HTR-8/SVneo (cell line): ENCODE measurements at regions not wholly inside any gene's neighbourhood (a gene's known extent, or its start where the extent isn't known, plus 50 kb on each side); places are given as distances from the start of the nearest gene placed in this dataset.
A peak's percentile ranks its signal among the peaks of the same experiment; 100 is the strongest.

Source experiments
- DNase-seq: peaks from one replicate; pipeline ENCODE4 v3.0.0; 2011; ENCODE audit warnings: low spot score, mixed read lengths; ENCODE audit not compliant: insufficient read length
- FAIRE-seq: peaks from 2 replicates; lab custom pipeline; 2011; peaks lifted over from hg19 to GRCh38; lab: Jason Lieb, UNC

DNA sequence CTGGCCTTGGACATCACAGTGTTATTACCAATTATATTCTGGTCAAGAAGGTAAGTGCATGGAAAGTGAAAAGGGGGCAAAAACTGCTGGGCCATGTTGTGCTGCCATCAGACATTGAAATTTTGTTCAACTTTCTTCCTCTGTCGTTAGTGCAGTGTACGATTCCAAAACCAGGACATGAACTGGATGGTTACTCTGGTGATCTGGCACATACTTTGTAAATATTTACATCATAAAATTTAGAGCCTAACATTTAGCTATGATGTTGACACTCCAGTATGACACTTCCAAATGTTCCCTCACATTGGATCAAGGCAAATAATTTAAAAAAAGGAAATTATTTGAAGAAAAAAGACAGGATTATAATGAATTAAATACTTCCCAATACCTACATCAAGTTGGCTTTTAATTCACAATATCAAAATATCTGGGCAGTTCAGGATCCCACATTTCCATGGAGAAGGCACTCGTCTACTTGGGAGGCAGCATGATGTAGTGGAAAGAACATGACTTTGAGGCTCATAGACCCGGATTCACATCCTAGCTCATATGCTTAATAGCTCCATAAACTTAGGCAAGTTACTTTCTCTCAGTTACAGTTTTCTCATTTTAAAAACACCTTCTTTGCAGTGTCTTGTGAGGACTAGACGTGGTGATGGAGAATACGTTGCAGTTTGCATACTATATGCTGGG is 342.5 kb upstream of the MPDZ start:
- FAIRE-seq (no peak), DNase-seq (no peak)

- no peak for DNase-seq
- no peak for FAIRE-seq
These were observed 337.1 kb upstream of the MPDZ start for GRCh38 chr9:13616491-13617035.

- no peak for DNase-seq
- no peak for FAIRE-seq
These were observed 336.4 kb upstream of the MPDZ start for GRCh38 chr9:13615660-13616490.

DNA sequence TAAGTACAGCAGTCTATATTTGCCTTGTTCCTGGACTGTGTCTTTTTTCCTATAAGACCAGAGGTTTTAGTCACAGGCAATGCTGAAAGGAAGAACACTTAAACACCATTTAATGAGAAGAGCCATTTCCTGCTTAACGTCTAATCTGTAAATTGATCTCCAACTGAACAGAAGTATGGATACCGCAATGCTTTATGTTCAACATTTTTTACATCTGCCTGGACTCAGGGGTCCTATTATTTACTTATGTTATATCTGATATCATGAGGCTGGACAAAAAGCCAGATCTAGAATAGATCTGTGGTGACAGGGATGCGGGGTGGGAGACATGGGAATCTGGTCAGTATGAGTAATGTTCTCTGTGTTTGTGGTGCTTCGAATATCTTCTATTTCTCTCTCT is 334.6 kb upstream of the MPDZ start:
- FAIRE-seq (no peak), DNase-seq (no peak)

DNA sequence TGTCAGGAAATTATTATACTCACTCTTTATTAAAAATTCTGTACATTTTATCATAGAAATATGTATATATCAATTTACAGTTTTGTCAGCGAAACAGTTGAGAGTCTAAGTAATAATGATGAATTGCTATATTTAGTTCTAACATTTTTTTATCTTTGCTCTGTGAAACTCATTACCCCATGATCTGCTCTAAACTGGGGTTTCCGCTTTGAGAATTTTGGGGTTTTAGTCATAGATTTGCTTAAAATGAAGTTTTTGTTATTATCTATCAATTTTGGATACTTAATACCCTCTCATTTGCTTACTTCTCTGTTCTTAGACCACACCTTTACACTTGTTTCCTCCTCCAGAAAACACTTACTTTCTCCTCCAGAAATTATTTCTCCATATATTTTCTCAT is 333.8 kb upstream of the MPDZ start:
- DNase-seq (no peak), FAIRE-seq (no peak)

DNA sequence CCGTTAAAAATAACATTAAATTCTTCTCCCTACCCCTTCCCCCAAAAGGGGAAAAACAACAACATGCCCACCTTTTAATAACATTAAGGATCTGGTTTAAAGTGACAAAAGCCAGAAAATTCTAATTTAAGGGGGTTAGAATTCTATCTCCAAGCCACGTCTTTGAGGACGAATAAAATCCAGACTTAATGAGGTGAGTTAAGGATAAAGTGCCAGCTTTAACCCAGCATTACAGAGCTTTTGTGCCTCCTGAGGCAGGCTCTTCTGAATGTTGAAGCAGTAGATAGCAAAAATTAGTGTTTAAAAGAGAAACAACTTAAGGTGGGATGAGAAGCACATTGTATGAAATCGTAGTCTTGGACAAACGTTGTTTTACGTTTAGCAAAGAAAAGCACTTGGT is 329.0 kb upstream of the MPDZ start:
- FAIRE-seq (no peak), DNase-seq (no peak)

DNA sequence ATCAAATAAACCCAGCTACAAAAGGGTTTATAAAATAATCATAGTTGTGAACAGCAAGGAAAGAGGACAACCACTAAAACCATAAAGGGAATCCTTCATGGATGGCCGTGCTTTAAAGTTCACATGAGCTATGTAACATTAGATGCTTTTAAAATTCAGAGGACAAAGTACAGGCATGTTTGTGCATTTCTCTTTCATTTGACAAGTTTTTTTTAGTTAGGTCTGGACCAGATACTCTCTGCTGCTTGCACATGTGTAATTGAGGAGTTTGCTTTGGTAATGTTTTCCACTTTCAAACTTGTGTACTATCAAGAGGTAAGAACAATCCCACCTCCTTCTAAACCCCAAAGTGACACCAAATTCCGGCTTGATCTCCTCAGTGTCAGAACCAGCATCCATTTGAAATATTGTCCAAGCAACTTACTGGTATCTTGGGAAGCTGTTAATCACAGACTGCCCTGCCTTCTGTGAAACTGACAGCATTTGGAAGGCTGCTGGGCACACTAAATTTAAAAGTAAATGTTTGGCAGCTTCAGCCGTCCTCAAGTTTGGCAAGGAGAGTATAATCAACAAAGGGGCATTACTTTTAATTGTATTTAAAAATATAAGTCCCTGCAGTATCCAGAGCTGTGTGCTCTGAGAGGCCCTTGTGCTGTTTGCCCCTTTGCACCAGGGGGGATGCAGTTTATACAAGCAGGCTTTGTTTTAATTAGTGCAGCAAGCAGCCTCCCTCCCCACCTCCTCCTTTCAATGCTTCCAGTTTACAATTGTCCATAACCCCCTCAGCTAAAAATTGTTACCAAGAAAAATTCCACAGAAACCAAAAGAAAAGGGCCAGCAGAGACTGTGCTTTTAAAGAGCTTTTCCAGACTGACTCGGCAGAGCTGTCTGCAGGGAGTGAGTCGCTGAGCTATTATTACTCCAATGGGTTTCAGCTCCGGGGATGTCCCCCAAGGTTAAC is 328.3 kb upstream of the MPDZ start:
- DNase-seq (no peak), FAIRE-seq (no peak)

DNA sequence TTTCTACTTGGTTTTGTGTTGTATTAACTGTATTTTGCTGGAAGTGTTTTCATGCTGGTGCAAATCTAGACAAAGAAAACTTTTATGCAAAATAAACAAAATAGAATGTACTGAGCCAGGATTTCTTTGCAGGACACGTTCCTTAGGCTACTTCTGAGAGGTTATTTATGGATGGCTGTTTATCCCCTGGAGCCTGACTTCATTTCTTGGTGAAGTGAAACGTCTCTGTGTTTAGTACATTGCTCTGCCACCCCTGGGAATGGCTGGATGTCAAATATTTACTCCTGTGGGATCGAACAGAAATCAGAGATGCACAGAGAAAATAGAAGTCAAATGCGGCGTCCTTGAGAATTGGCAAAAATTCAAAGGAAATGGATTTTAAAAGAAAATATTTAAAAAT is 327.1 kb upstream of the MPDZ start:
- FAIRE-seq, result no peak

GRCh38 chr9:13603921-13604320 is 324.4 kb upstream of the MPDZ start:
- no peak for DNase-seq
- FAIRE-seq, result no peak

More for the DNA sequence above, 327.1 kb upstream of the MPDZ start:
- no peak for DNase-seq

DNA sequence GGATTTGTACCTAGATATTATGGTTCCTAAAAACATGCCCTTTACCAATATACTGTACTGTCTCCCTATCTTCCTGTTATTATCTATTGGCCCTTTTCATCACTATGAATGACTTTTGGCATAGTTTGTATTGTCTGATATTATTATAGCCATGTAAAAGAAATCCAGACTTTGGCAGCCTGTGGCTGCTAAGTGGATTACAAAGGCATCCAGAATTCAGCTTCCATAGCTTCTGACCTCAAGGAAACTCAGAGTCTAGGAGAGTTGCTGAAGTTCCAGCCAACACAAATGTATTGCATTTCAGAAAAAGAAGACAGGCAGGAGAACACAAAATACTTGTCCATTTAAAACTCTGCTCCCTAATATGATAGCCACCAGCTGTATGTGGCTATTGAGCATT is 319.2 kb upstream of the MPDZ start:
- FAIRE-seq (no peak), DNase-seq (no peak)

DNA sequence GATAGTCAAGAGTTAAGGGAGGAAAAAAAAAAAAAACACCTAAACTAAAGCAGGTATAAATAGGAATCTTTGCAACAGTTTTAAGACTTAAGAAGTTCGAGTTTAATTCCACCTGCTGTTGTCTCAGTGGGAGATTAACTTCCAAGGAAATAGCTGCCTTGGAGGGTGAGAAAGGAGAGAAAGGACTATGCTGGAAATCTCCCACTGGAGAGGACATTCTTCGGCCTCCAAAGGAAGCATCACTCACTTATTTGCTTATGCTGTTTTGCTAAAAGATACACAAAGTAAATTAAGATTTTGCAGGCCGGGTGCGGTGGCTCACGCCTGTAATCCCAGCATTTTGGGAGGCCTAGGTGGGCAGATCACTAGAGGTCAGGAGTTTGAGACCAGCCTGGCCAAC is 317.9 kb upstream of the MPDZ start:
- no peak for DNase-seq
- no peak for FAIRE-seq

GRCh38 chr9:13597004-13597403 is 317.5 kb upstream of the MPDZ start:
- no peak for FAIRE-seq
- DNase-seq, result no peak

DNA sequence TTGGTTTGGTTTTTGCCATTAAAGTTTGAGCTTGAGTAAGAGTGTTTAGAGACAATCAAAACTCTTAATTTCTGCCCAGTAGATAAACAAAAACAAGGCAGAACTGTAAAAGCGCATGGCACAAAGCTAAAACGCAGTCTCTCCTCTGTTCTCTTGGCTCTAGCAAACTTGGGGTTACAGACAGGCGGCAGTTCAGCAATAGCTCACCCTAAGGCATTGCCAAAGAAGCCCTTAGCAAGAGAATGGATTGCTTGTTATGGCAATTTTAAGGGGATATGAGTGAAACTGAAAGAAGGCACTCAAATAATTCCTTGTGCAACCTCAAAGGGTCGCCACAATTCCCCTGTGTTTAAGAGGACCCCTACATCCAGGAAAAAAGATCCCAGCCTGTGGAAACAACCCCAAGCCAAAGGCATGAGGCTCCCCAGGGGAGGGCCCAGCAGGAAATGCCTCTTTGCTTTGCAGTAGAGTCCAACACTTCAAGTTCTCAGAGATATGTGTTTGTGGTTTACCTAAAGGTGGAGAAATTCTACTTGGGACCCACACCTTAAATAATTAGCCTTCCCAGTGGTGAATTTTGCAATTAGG is 317.0 kb upstream of the MPDZ start:
- DNase-seq, result no peak
- FAIRE-seq, result no peak

- no peak for DNase-seq
- no peak for FAIRE-seq
These were observed 311.5 kb upstream of the MPDZ start for GRCh38 chr9:13590996-13591395.

- FAIRE-seq (no peak), DNase-seq (no peak)
These were observed 309.7 kb upstream of the MPDZ start for GRCh38 chr9:13589034-13589737.

GRCh38 chr9:13588151-13589033 is 308.9 kb upstream of the MPDZ start:
- no peak for FAIRE-seq
- peak; percentile 5 for DNase-seq

GRCh38 chr9:13587571-13587970 is 308.1 kb upstream of the MPDZ start:
- FAIRE-seq (no peak), DNase-seq (no peak)

DNA sequence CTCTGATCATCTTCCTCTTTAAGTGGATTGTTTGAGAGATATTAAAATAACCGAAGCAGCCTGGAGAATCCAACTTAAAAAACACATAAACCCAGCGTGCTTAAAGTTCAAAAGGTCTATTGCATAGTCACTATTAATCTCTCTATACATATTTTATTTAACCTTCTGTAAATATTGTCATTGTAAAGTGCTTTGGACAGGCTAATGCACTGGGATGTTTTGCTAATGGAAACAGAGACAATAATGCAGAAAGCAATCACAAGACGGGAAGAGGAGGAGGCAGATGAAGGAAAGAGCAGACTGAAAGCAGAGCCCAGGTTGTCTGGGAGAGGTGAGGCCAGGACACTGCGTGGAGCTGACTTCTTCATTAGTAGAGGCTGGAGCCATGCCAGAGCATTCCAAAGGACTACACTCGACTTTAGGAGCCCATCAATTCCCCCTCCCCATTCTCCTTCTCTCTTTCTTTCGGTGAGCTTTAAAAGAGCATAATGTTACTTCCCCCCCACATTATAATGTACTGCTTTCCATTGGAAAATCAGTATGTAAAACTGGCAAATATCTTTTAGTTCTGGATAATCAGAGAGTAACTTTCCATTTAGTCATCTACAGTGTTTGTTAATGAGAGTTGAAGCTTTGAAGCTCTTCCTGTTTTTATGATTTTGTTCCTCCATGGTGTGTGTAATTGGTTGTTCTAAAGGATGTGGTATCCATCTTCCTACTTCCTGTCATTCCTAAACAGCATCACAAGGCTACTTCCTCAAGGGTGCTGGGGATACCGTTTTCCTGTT is 307.3 kb upstream of the MPDZ start:
- FAIRE-seq (no peak), DNase-seq (no peak)
